Iris pigment epithelial cell (primary cell): ENCODE measurements at regions not wholly inside any gene's neighbourhood (a gene's known extent, or its start where the extent isn't known, plus 50 kb on each side); places are given as distances from the start of the nearest gene placed in this dataset.

Experiments used
- DNase-seq: peaks from one replicate; pipeline ENCODE4 v3.0.0-alpha.2; 2011; ENCODE audit warnings: low read depth

- no peak for DNase-seq
Observed at GRCh38 chr1:169053196-169053595, 53.3 kb upstream of the ATP1B1 start.
